H54 (cell line): ENCODE measurements at regions not wholly inside any gene's neighbourhood (a gene's known extent, or its start where the extent isn't known, plus 50 kb on each side); places are given as distances from the start of the nearest gene placed in this dataset.
A peak's percentile ranks its signal among the peaks of the same experiment; 100 is the strongest.

Experiments
- DNase-seq: peaks from one replicate; pipeline ENCODE4 v3.0.0; 2011; ENCODE audit warnings: low spot score, mixed read lengths; ENCODE audit not compliant: insufficient read length
- FAIRE-seq: peaks from 3 replicates; lab custom pipeline; 2011; peaks lifted over from hg19 to GRCh38; lab: Jason Lieb, UNC
- POLR2A ChIP-seq: IDR thresholded peaks from 2 replicates; pipeline ENCODE4 v1.6.1; 2011; ENCODE audit warnings: low read depth, mild to moderate bottlenecking, low read length

DNA sequence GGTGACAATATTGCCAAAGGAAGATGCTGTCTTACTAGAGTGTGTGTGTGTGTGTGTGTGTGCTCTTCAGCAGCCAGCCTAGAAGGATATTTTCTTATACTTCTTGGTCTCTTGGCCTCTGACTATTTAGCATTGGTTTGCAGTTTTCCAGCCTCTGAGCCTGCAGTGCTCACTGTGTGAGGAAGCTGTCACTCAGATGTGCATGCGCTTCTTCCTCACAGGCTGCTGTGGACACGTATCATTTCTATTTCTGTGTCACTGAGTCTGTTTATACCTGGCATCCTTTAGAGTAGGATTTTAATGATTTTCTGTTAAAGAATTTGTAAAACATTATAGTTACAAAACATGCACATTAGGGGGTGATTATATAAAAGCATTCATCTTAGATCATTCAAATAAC lies 83.3 kb downstream of the ALDH8A1 start:
- no peak for TF ChIP-seq POLR2A
- FAIRE-seq (no peak), DNase-seq (no peak)

- DNase-seq (no peak), FAIRE-seq (no peak)
These were observed 85.3 kb downstream of the ALDH8A1 start for GRCh38 chr6:134864558-134864957.

DNA sequence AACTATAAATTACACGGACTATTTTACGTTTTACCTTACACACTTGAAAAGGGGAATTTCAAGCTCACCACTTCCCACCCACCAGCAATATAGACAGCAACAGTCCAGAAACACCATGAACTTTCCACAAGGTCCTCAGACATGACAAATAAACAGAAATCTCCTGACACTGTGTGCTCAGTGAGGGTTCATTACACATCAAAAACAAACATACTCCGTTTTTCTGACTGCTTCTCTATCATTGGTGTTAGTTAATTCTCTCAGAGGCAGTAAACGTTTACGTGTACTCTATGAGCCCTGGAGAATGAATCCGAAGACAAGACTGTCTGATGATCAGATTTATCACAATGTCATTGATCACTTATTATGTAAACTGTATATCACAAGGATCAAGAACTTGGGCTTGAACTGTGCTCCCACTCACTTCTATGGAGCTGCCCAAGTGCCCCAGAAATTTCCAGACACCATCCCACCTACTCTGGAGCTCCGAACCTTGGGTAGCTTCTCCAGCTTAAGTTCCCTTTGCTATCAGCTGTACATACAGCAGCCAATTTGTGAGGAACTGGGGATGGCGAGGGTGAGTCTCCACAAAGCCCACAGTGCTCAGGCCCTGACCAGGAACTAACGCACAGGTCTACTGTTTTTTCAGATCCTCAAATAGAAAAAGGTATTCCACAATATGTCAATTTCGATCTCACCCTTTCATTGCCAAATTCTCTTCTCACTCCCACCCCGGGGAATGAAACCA lies 86.0 kb downstream of the ALDH8A1 start:
- TF ChIP-seq POLR2A = no peak
- FAIRE-seq (no peak), DNase-seq (no peak)

More at GRCh38 chr6:134864558-134864957, 85.3 kb downstream of the ALDH8A1 start:
- no peak for TF ChIP-seq POLR2A

GRCh38 chr6:134854366-134854765 lies 95.5 kb downstream of the ALDH8A1 start:
- DNase-seq = no peak
- no peak for TF ChIP-seq POLR2A
- FAIRE-seq = no peak

DNA sequence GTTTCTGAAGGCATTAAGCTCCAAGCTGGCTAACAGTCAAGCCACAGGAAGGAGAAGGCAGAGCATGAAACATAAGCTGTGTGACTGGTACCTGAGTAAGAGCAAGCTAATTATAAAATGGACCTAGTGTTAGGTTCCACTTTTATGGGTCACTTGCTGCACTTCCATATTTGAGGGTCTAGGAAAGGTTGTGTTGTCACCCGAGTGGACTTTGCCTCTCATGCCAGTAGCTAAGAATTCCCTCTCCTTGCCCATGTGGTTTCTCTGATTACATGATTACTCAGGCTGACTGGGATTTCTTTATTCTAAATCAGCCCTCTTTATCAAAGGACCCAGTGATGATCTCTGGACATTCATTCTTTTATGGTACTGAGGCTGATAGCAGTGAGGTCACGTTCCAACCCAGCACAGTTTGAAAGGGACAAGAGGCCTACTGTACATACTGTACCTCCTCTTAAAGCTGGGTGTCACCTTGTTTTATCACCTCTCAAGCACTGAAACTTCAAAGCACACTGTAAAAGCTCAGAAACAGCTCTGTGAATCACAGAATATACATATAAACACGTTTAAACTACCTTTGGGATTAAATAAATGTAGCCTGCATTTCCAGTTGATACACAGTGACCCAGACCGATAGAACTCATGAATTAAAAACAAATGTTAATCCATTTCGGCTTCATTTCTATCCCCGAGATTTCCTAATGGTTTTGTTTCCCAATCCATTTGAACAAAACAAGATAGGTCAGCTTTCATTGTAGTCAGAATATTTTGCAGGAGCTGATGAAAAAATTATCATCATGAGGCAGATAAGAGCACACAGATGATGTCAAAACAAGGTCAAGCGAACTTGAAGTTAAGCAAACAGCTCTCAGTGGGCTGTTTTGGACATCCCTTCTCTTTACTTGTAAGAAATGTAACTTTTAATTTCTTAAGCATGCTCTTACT lies 96.5 kb downstream of the ALDH8A1 start:
- TF ChIP-seq POLR2A = no peak
- FAIRE-seq (peak; percentile 30), DNase-seq (peak; percentile 5)

GRCh38 chr6:134851548-134851947 lies 98.4 kb downstream of the ALDH8A1 start:
- no peak for FAIRE-seq
- TF ChIP-seq POLR2A = no peak
- no peak for DNase-seq

GRCh38 chr6:134850721-134851305 lies 99.1 kb downstream of the ALDH8A1 start:
- DNase-seq (no peak), FAIRE-seq (no peak)
- no peak for TF ChIP-seq POLR2A

GRCh38 chr6:134849920-134850447 lies 99.9 kb downstream of the ALDH8A1 start:
- DNase-seq = no peak
- FAIRE-seq = no peak
- TF ChIP-seq POLR2A = no peak

- DNase-seq (no peak), FAIRE-seq (no peak)
- no peak for TF ChIP-seq POLR2A
These were observed 101.8 kb downstream of the ALDH8A1 start for GRCh38 chr6:134848076-134848475.

- TF ChIP-seq POLR2A = no peak
- DNase-seq (no peak), FAIRE-seq (no peak)
These were observed 103.0 kb downstream of the ALDH8A1 start for GRCh38 chr6:134846865-134847264.

- DNase-seq (no peak), FAIRE-seq (no peak)
- no peak for TF ChIP-seq POLR2A
These were observed 103.9 kb downstream of the ALDH8A1 start for GRCh38 chr6:134846031-134846430.

DNA sequence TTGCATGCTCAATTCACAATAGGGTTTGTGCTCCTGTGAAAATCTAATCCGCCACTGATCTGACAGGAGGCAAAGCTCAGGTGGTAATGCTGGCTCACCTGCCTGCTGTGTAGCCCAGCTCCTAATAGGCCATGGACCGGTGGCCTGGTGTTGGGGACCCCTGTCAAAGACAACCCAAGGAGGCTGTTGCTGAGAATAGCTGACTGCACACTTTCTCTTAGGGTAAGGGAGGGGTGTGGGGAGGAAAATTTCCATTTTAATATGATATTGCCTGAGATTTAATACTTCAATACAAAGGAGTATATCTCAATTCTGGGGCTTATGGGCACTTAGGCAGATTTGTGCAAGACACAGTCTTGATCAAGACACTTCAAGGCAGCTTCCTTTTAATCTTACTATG lies 105.8 kb downstream of the ALDH8A1 start:
- no peak for DNase-seq
- no peak for FAIRE-seq
- TF ChIP-seq POLR2A = no peak

DNA sequence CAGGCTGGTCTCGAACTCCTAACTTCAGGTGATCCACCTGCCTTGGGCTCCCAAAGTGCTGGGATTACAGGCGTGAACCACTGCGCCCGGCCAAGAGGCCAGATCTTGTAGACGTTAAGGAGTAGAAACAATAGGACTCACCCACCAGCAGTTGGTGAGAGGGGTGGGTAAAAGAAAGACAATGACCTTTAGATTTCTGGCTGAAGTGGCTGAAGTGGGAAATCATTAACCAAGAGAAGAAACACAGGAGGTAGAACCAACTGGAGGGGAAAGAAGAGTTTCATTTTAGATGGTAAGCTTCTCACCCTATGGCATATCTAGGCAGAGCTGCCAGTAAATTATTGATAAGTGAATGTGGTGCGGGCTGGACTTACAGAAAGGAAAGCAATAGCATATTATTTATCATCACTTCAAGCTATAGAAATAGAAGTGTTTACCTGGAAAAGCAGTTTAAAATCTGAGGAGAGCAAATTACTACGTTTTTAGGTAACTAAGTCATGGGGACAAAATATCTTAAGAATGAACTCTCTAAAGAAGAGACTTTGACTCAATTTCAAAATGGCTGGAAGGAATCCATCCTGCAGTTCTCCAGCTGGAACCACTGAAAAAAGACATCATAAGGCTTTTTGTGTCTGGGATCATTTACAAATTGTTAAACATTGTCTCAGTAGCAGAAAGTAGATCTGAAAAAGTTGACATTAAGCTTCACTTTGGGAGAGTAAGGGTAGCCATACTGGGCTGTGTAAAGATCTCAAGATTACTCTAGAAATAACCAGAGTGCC lies 109.6 kb downstream of the ALDH8A1 start:
- no peak for TF ChIP-seq POLR2A
- FAIRE-seq = no peak
- no peak for DNase-seq
